SK-N-MC (cell line): ENCODE measurements at regions not wholly inside any gene's neighbourhood (a gene's known extent, or its start where the extent isn't known, plus 50 kb on each side); places are given as distances from the start of the nearest gene placed in this dataset.

Experiments used
- EZH2 ChIP-seq: fragments of 200-600 bp; sonication (generic); IDR thresholded peaks from one replicate; pipeline ENCODE4 v1.6.1; 2017; ENCODE audit warnings: antibody characterized with exemption
- POLR2AphosphoS5 ChIP-seq: IDR thresholded peaks from 2 replicates; pipeline ENCODE4 v1.6.1; 2012; ENCODE audit warnings: mild to moderate bottlenecking, low read depth, low read length, borderline replicate concordance

GRCh38 chr20:60078351-60079250 lies 120.4 kb downstream of the CDH26 start:
- no peak for TF ChIP-seq POLR2AphosphoS5
- no peak for TF ChIP-seq EZH2
